GM21723 (cell line): ENCODE measurements at regions not wholly inside any gene's neighbourhood (a gene's known extent, or its start where the extent isn't known, plus 50 kb on each side); places are given as distances from the start of the nearest gene placed in this dataset.

Experiments used
- ATAC-seq: cut with Tn5 transposase; IDR thresholded peaks from one replicate; pipeline ENCODE4 v1.9.1; 2021; ENCODE audit warnings: mild to moderate bottlenecking, moderate library complexity; ENCODE audit not compliant: unreplicated experiment

GRCh38 chr6:126795161-126795560 is 323.3 kb upstream of the RSPO3 start:
- ATAC-seq: no peak

DNA sequence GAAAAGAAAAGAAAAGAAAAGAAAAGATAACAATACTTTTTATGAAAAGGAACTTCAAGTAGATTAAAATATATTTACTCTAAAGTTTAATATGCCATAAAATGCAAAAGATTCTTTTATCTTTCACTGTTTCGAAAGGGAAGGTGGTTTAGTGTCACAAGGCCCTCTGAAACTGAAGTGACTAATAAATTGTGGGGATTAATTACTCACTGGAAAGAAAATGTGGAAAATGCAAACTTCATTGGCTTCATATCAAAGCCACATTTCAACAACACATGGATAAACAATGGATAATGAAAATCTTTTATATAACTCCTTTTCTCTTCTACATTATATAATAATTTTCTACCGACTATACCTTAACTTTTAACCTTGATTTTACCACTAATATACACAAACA is 320.5 kb upstream of the RSPO3 start:
- no peak for ATAC-seq

- ATAC-seq: no peak
Measured at GRCh38 chr6:126803769-126804168, 314.7 kb upstream of the RSPO3 start.

DNA sequence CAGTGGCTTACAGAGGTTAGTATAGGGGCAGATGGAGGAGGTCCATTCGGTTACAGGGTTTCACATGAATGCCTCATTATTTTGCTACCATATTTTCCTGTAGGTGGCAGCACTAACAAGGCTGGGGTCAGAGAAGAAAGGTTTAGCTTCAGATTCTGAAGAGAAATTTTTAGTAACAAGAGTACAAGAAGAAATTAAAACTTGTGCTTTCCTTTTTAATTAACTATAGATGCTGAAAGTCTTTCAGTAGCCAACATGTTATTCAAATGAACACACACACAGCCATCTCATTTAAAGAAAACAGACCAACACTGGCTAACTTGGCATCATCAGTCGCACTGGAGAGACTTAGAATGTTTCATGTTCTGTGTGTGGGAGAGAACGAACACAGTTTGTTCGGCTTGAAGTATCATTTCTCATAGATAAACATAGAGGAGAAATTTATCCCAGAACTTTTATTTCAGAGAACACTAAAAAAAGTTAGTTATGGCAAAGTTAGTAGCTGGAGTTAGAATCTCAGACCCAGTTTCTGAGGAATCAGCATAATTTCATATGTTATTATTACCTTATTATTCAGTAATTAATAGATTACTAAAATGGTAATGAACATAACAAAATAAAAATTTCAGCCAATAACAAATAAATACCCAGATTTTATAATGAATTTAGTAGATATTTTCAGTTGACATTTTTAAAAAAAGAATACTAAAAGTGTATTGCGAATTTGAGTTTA is 314.0 kb upstream of the RSPO3 start:
- peak; percentile 79 for ATAC-seq

GRCh38 chr6:126805861-126806260 is 312.6 kb upstream of the RSPO3 start:
- no peak for ATAC-seq

- no peak for ATAC-seq
Measured at GRCh38 chr6:126807876-126808275, 310.6 kb upstream of the RSPO3 start.

DNA sequence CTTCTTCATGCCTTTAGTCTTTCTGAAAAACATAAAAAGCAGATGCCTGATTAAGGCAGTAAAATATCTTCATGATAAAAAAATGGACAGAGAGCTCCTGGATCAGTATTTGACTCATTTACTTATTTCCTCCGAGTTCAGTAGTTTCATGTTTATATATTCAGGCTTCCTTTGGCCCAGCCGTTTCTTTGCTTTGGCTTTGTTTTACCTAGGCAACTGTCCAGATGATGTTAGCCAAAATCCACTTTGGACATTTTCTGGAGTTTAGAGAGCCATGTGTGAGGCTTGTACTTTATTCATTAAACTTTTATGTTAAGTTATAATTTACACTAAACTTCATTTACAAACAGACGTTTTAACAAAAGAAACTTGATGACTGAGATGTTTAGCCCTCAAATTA is 307.1 kb upstream of the RSPO3 start:
- ATAC-seq: no peak

DNA sequence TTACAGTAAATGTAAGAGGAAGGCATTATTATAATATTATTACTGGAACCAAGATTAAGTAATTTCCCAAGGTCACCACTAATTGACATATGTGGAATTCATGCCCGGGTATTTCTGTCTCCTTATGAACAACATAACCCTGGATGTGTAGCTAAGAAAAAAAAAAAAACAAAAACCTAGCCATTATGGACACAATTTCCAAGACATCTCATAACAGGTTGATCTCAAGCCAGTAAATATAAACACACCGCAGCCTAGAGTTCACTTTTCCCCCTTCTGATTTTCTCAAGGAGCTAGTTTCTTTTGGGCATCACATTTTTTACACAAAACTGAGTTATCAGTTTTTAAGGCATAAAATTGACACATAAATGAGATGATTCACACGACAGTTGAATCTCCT is 306.5 kb upstream of the RSPO3 start:
- ATAC-seq: no peak

DNA sequence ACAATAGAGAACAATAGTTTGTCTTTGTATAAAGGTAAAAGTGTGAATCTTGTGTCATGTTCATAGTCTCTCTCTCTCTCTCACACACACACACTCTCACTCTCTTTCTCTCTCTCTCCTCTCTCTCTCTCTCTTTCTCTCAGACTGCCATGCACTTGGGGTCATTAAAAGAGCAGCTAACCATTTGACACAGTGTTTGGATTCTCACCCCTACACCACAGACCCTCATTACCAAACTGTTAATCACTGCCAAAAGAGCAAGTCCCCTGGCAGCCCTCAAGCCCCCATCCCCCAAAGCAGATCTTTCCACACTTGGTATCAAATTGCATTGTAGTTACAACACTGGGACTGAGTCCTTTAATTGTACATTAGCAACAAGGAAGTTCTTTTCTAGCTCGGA is 305.8 kb upstream of the RSPO3 start:
- no peak for ATAC-seq

DNA sequence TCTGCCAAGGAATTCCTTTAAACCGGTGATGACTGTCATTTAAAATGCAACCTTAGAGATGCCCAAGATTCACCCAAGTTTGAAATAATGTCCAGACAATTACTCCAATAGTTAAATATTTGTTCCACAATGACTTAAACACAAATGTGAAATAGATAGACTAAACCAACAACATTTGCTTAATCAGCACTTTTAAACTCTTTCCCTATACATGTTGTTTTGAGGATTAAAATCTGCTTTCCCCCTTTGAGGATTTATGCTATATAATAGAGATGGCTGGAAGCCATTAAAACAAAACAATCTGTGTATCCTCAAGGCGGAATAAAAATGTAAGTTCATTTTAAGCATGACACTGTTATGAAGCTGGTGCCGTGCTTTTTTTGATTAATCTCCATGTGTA is 297.8 kb upstream of the RSPO3 start:
- ATAC-seq: no peak

DNA sequence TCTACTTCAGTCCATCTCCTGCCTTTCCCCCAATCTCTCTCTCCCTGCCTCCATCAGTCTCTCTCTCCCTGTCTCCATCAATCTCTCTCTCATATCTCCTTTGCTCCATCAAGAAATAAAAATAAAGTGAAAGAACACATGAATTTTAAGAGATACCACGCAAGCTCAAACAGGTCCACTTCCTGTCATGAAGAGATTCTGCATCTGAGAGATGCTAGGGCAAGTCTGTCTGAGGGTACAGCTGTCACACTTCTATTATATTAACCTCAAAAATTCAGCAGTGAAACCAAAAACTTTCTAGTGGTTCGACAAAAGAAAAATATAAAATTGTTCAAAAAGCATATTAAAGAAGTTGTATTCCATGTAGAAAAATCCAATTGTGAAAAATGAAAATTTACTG is 296.8 kb upstream of the RSPO3 start:
- no peak for ATAC-seq

- no peak for ATAC-seq
Measured at GRCh38 chr6:126824226-126824625, 294.2 kb upstream of the RSPO3 start.

DNA sequence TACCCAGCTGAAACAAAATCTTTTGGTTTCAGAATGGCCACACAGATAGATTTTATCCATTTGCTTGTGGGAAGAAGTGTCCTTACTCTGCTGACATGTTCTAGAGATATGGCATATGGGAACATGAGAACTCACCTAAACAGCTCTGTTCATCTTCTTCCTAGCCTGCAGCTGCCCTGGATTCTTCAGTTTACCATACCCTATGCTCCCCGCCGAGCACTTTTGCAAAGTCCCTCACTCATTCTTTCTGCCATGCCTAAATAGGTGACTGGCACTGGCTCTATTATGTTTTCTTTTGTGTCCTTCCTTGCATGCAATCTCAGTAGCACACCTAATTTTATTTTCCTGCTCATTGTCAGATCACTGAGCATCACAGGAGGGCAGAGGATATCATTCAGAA is 293.7 kb upstream of the RSPO3 start:
- no peak for ATAC-seq

DNA sequence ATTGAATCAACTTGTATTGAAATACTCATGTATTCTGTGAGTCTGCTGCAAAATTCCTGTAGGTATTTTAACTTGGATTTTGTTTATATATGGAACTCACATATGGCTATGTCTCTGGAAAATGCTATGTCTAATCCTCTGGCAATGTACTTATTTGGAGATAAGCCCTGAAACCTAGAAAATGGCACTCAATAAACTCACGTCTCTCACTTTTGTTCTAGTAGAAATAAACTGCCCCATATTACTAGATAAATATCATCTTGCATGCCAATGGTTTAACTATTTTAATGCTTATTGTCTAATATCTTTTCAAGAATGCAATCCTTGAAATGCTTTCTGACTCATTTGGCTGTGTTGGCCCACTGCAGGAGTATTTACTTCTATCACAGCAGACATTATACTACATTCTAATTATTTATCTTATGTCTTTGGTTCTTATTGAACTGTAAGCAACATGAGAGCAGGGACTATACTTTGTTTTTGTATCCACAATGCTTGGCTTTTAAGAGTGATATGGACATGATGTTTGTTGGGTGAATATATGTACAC is 292.2 kb upstream of the RSPO3 start:
- no peak for ATAC-seq

DNA sequence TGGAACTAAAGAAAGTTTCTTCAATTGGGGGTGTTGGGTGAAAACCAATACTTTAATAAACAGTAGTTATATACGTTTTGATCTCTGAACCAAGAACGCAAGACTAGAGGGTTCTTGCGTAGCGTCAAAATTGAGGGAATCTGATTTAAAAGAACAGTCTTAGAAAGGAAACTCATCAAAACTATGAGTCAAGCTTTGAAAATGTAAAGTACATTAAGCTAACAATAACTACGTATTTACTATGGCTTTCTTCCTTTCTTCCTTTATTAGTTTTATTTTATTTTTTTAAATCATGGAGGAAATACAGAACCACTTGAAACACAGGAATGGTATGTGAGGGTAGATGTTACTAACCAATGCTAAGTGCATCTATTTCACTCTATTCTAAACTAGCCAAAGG is 287.0 kb upstream of the RSPO3 start:
- no peak for ATAC-seq

DNA sequence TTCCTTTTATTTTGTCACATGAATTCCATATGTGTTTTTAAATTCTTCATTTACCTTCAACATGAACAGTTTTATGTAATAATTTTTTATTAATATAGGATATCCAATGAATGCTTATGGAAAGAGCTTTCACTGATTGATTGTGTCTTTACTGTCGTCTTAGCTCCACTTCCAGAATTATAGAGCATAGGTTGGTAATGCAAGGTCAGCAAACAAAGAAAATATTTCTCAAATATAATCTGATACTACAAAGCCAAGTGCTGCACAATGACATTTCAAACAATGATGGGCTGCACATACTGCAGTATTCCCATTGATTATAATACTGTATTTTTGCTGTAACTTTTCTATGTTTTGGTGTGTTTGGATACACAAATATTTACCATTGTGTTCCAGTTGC is 275.7 kb upstream of the RSPO3 start:
- ATAC-seq: no peak

DNA sequence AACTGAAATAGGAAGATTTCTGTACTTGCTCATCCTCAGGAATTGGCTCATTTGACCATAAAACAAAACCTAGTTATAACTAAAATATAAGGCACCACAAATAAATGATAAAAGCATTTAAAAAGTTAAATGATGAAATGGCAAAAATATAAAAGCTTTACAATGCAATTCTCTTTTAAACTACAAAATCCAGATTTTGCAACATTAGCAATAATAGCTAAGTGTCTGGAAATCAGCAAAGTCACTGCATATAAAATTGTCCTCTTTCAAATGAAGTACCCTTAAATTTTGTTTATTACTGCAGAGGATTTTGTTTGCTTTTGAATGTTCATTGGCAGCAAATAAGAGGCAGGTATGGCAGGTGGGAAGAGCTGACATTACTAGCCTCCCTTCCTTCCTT is 270.4 kb upstream of the RSPO3 start:
- no peak for ATAC-seq

- no peak for ATAC-seq
Measured at GRCh38 chr6:126867641-126868040, 250.8 kb upstream of the RSPO3 start.

GRCh38 chr6:126873351-126873750 is 245.1 kb upstream of the RSPO3 start:
- no peak for ATAC-seq

- ATAC-seq: no peak
Measured at GRCh38 chr6:126873791-126874190, 244.7 kb upstream of the RSPO3 start.

- ATAC-seq: no peak
Measured at GRCh38 chr6:126876446-126876845, 242.0 kb upstream of the RSPO3 start.

DNA sequence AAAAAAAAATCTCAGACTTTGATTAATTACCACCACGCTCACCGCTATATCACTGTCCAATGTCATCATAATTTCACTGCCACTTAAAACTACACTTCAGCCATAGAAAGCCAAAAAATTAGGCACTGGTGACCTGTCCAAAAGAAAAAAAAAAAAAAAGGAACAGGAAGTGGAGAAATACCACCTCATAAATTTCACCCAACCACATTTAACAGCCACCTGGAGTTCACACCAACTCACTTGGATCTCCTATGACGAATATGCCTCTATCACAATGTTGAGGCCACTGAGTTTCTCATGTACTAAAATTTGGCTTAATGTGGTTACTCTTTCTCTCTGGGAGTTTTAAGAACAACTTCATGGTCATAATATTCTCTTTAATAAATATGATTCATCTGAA is 237.5 kb upstream of the RSPO3 start:
- ATAC-seq: no peak

GRCh38 chr6:126886106-126886505 is 232.4 kb upstream of the RSPO3 start:
- no peak for ATAC-seq
